WTC11 (cell line): ENCODE measurements at regions not wholly inside any gene's neighbourhood (a gene's known extent, or its start where the extent isn't known, plus 50 kb on each side); places are given as distances from the start of the nearest gene placed in this dataset.

Source experiments
- ATAC-seq: fragments of 200-7000 bp; cut with Tn5 transposase; 2 replicates; pipeline ENCODE4 v1.10.0; 2021; ENCODE audit warnings: mild to moderate bottlenecking, moderate library complexity
- CTCF ChIA-PET: fragments of 300-600 bp; sonication (Branson Sonifier 250); formaldehyde crosslinking; loops from one replicate; lab custom pipeline; 2021; ENCODE audit warnings: antibody characterized with exemption; lab: Charles Lee
- POLR2A ChIA-PET: fragments of 350-600 bp; sonication (Branson Sonifier 250); formaldehyde crosslinking; loops from one replicate; lab custom pipeline; 2021; ENCODE audit warnings: antibody characterized with exemption; lab: Charles Lee
- DNase-seq: peaks from one replicate; pipeline ENCODE4 v3.0.0; 2021; ENCODE audit warnings: low spot score
- H3K27ac Mint-ChIP-seq: 2 replicates; pipeline ENCODE4 v1.8.0; 2021; ENCODE audit warnings: mixed read lengths
- H3K27me3 Mint-ChIP-seq: 2 replicates; pipeline ENCODE4 v1.8.0; 2021; ENCODE audit warnings: low read depth, mild to moderate bottlenecking, moderate library complexity, mixed read lengths
- H3K36me3 Mint-ChIP-seq: 2 replicates; pipeline ENCODE4 v1.8.0; 2021; ENCODE audit warnings: mixed read lengths
- H3K4me1 Mint-ChIP-seq: 2 replicates; pipeline ENCODE4 v1.8.0; 2022; ENCODE audit warnings: mixed read lengths
- H3K4me3 Mint-ChIP-seq: 2 replicates; pipeline ENCODE4 v1.8.0; 2021; ENCODE audit warnings: mild to moderate bottlenecking, moderate library complexity, mixed read lengths
- H3K9me3 Mint-ChIP-seq: 2 replicates; pipeline ENCODE4 v1.8.0; 2021; ENCODE audit warnings: mixed read lengths
- AR ChIP-seq: fragments of 250-450 bp; sonication (Bioruptor Pico); IDR thresholded peaks from 2 replicates; pipeline ENCODE4 v1.9.0; 2021; ENCODE audit warnings: mild to moderate bottlenecking
- CBFB ChIP-seq: sonication (generic); formaldehyde crosslinking; IDR thresholded peaks from 2 replicates; pipeline ENCODE4 v1.8.1; 2022; ENCODE audit warnings: mild to moderate bottlenecking, low read depth, missing genetic modification reagents
- EMX1 ChIP-seq: fragments of 250-450 bp; sonication (Bioruptor Pico); IDR thresholded peaks from 2 replicates; pipeline ENCODE4 v1.8.0; 2021; ENCODE audit warnings: mild to moderate bottlenecking
- FOXP1 ChIP-seq: sonication (generic); formaldehyde crosslinking; IDR thresholded peaks from 2 replicates; pipeline ENCODE4 v1.8.0; 2022; ENCODE audit warnings: missing genetic modification reagents, mild to moderate bottlenecking, moderate library complexity, borderline replicate concordance
- HMGXB4 ChIP-seq: sonication (generic); formaldehyde crosslinking; IDR thresholded peaks from 2 replicates; pipeline ENCODE4 v1.8.1; 2023; ENCODE audit warnings: mild to moderate bottlenecking, moderate library complexity, missing genetic modification reagents
- IRF2 ChIP-seq: sonication (generic); formaldehyde crosslinking; IDR thresholded peaks from 2 replicates; pipeline ENCODE4 v1.8.0; 2022; ENCODE audit warnings: low read depth, missing genetic modification reagents, borderline replicate concordance
- JAZF1 ChIP-seq: fragments of 250-450 bp; sonication (Bioruptor Pico); IDR thresholded peaks from 2 replicates; pipeline ENCODE4 v1.9.0; 2021; ENCODE audit warnings: moderate library complexity, mild to moderate bottlenecking, inconsistent platforms
- NFATC4 ChIP-seq: fragments of 250-450 bp; sonication (Bioruptor Pico); IDR thresholded peaks from 2 replicates; pipeline ENCODE4 v1.9.0; 2021; ENCODE audit warnings: mild to moderate bottlenecking
- NFYB ChIP-seq: sonication (generic); formaldehyde crosslinking; conservative IDR thresholded peaks from 2 replicates; pipeline ENCODE4 v1.8.0; 2022; ENCODE audit warnings: low read depth, missing genetic modification reagents
- SMAD4 ChIP-seq: sonication (generic); formaldehyde crosslinking; IDR thresholded peaks from 2 replicates; pipeline ENCODE4 v1.8.0; 2022; ENCODE audit warnings: mild to moderate bottlenecking, missing genetic modification reagents
- SOX15 ChIP-seq: fragments of 250-450 bp; sonication (Bioruptor Pico); IDR thresholded peaks from 2 replicates; pipeline ENCODE4 v1.9.0; 2021; ENCODE audit warnings: mild to moderate bottlenecking
- TCF7 ChIP-seq: sonication (generic); formaldehyde crosslinking; IDR thresholded peaks from 2 replicates; pipeline ENCODE4 v1.8.0; 2022; ENCODE audit warnings: mild to moderate bottlenecking, low read depth, missing genetic modification reagents, moderate library complexity
- ZBTB43 ChIP-seq: sonication (generic); formaldehyde crosslinking; IDR thresholded peaks from 2 replicates; pipeline ENCODE4 v1.8.1; 2023; ENCODE audit warnings: mild to moderate bottlenecking, missing genetic modification reagents
- ZNF121 ChIP-seq: sonication (generic); formaldehyde crosslinking; IDR thresholded peaks from 2 replicates; pipeline ENCODE4 v1.8.0; 2023; ENCODE audit warnings: missing genetic modification reagents
- ZNF219 ChIP-seq: sonication (generic); formaldehyde crosslinking; IDR thresholded peaks from 2 replicates; pipeline ENCODE4 v1.8.0; 2023; ENCODE audit warnings: missing genetic modification reagents, mild to moderate bottlenecking, borderline replicate concordance
- ZNF317 ChIP-seq: sonication (generic); formaldehyde crosslinking; IDR thresholded peaks from 2 replicates; pipeline ENCODE4 v1.8.1; 2023; ENCODE audit warnings: low read depth, mild to moderate bottlenecking, moderate library complexity, missing genetic modification reagents, borderline replicate concordance
- TF ChIP-seq, protein P1 (sequence below): sonication (generic); formaldehyde crosslinking; IDR thresholded peaks from 2 replicates; pipeline ENCODE4 v1.8.1; 2023; ENCODE audit warnings: mild to moderate bottlenecking, missing genetic modification reagents, moderate library complexity
- TF ChIP-seq, protein P2 (sequence below): sonication (generic); formaldehyde crosslinking; conservative IDR thresholded peaks from 2 replicates; pipeline ENCODE4 v1.8.1; 2023; ENCODE audit warnings: mild to moderate bottlenecking, low read depth, missing genetic modification reagents, moderate library complexity
- TF ChIP-seq, protein P3 (sequence below): sonication (generic); formaldehyde crosslinking; IDR thresholded peaks from 2 replicates; pipeline ENCODE4 v1.8.0; 2023; ENCODE audit warnings: mild to moderate bottlenecking, missing genetic modification reagents

- Mint-ChIP-seq H3K27me3 (no peaks in the 10 kb centered on the region), H3K9me3 (no peaks in the 10 kb centered on the region), H3K4me1 (peaks cover 23% of the 10 kb centered on the region), H3K36me3 (peaks cover 5% of the 10 kb centered on the region; the same call in 1 of the 2 replicates), H3K4me3 (no peak overlapping the region), H3K27ac (no peak overlapping the region)
- CTCF ChIA-PET: no interaction called here
- DNase-seq: no peak
- POLR2A ChIA-PET: no interaction called here
- no peak for ATAC-seq
- TF ChIP-seq SMAD4 (CRISPR knock-in tag) (no peak), IRF2 (CRISPR knock-in tag) (no peak), NFYB (CRISPR knock-in tag) (no peak), JAZF1 (CRISPR knock-in tag) (no peak), ZNF317 (no peak), AR (CRISPR knock-in tag) (no peak), TCF7 (CRISPR knock-in tag) (no peak), ZNF219 (CRISPR knock-in tag) (no peak), SOX15 (CRISPR knock-in tag) (no peak), ZBTB43 (CRISPR knock-in tag) (no peak), EMX1 (CRISPR knock-in tag) (no peak), ZNF121 (CRISPR knock-in tag) (no peak), HMGXB4 (no peak), CBFB (CRISPR knock-in tag) (no peak), FOXP1 (CRISPR knock-in tag) (no peak), NFATC4 (CRISPR knock-in tag) (no peak)
- TF ChIP-seq, protein P1, sequence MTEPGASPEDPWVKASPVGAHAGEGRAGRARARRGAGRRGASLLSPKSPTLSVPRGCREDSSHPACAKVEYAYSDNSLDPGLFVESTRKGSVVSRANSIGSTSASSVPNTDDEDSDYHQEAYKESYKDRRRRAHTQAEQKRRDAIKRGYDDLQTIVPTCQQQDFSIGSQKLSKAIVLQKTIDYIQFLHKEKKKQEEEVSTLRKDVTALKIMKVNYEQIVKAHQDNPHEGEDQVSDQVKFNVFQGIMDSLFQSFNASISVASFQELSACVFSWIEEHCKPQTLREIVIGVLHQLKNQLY (CRISPR knock-in tag): no peak
- TF ChIP-seq, protein P2, sequence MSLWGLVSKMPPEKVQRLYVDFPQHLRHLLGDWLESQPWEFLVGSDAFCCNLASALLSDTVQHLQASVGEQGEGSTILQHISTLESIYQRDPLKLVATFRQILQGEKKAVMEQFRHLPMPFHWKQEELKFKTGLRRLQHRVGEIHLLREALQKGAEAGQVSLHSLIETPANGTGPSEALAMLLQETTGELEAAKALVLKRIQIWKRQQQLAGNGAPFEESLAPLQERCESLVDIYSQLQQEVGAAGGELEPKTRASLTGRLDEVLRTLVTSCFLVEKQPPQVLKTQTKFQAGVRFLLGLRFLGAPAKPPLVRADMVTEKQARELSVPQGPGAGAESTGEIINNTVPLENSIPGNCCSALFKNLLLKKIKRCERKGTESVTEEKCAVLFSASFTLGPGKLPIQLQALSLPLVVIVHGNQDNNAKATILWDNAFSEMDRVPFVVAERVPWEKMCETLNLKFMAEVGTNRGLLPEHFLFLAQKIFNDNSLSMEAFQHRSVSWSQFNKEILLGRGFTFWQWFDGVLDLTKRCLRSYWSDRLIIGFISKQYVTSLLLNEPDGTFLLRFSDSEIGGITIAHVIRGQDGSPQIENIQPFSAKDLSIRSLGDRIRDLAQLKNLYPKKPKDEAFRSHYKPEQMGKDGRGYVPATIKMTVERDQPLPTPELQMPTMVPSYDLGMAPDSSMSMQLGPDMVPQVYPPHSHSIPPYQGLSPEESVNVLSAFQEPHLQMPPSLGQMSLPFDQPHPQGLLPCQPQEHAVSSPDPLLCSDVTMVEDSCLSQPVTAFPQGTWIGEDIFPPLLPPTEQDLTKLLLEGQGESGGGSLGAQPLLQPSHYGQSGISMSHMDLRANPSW (CRISPR knock-in tag): no peak
- TF ChIP-seq, protein P3, sequence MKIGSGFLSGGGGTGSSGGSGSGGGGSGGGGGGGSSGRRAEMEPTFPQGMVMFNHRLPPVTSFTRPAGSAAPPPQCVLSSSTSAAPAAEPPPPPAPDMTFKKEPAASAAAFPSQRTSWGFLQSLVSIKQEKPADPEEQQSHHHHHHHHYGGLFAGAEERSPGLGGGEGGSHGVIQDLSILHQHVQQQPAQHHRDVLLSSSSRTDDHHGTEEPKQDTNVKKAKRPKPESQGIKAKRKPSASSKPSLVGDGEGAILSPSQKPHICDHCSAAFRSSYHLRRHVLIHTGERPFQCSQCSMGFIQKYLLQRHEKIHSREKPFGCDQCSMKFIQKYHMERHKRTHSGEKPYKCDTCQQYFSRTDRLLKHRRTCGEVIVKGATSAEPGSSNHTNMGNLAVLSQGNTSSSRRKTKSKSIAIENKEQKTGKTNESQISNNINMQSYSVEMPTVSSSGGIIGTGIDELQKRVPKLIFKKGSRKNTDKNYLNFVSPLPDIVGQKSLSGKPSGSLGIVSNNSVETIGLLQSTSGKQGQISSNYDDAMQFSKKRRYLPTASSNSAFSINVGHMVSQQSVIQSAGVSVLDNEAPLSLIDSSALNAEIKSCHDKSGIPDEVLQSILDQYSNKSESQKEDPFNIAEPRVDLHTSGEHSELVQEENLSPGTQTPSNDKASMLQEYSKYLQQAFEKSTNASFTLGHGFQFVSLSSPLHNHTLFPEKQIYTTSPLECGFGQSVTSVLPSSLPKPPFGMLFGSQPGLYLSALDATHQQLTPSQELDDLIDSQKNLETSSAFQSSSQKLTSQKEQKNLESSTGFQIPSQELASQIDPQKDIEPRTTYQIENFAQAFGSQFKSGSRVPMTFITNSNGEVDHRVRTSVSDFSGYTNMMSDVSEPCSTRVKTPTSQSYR: no peak
Measured at GRCh38 chr2:144211826-144212225, 308.1 kb downstream of the ZEB2 start.
